ENCODE measurements at regions not wholly inside any gene's neighbourhood (a gene's known extent, or its start where the extent isn't known, plus 50 kb on each side); places are given as distances from the start of the nearest gene placed in this dataset.

- TF ChIP-seq, protein P1, sequence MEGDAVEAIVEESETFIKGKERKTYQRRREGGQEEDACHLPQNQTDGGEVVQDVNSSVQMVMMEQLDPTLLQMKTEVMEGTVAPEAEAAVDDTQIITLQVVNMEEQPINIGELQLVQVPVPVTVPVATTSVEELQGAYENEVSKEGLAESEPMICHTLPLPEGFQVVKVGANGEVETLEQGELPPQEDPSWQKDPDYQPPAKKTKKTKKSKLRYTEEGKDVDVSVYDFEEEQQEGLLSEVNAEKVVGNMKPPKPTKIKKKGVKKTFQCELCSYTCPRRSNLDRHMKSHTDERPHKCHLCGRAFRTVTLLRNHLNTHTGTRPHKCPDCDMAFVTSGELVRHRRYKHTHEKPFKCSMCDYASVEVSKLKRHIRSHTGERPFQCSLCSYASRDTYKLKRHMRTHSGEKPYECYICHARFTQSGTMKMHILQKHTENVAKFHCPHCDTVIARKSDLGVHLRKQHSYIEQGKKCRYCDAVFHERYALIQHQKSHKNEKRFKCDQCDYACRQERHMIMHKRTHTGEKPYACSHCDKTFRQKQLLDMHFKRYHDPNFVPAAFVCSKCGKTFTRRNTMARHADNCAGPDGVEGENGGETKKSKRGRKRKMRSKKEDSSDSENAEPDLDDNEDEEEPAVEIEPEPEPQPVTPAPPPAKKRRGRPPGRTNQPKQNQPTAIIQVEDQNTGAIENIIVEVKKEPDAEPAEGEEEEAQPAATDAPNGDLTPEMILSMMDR (IDR thresholded peaks at IDR 0.05; ENCODE audit: insufficient read depth, low read depth, low read length), result no peak
- TF ChIP-seq EZH2 (IDR thresholded peaks at IDR 0.05; ENCODE audit: insufficient read depth, low read length), result no peak
These were observed 107.6 kb downstream of the TES start for GRCh38 chr7:116317907-116318306.
